Effector CD8-positive, alpha-beta T cell (primary cell): ENCODE measurements at regions not wholly inside any gene's neighbourhood (a gene's known extent, or its start where the extent isn't known, plus 50 kb on each side); places are given as distances from the start of the nearest gene placed in this dataset.
"Not testable (repeated sequence)": the region's sequence is repeated elsewhere in the genome, so short reads cannot be mapped to it uniquely, and the experiment has no call there.

Experiments used
- DNase-seq: peaks from one replicate; lab custom pipeline; 2025; lab: John Stamatoyannopoulos, UW

DNA sequence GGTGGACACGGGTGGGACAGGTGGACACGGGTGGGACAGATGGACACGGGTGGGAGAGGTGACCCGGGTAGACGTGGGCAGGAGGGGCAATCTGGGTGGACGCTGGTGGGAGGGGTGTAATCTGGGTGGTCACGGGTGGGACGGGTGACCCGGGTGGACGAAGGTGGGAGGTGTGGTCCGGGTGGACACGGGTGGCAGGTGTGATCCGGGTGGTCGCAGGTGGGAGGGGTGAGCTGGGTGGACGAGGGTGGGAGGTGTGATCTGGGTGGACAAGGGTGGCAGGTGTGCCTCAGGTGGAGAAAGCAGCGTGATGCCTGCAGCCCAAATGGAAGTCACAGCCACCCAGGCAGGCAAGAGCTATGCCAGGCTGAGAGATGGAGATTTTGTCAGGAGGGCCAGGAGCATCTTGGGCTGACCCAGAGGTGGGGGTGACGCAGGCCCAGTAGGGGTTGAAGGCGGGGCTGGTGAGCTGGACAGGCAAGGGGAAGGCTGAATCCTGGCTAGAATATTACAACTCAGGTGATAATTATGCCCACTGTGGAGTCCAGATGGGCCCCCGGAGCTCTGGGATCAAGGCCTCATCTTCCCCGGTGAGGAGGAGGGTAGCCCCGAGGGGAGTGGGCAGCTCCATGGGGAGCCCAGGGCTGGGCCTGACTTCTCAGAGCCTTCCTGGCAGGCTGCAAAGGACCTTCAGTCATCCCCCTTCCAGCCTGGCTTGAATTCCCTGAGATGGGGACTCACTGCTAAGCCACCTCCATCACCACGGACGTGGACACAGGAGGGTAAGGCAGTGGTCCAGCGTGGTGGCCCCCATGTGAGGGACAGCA, 100.0 kb downstream of the ADRA2C start:
- no peak for DNase-seq

DNA sequence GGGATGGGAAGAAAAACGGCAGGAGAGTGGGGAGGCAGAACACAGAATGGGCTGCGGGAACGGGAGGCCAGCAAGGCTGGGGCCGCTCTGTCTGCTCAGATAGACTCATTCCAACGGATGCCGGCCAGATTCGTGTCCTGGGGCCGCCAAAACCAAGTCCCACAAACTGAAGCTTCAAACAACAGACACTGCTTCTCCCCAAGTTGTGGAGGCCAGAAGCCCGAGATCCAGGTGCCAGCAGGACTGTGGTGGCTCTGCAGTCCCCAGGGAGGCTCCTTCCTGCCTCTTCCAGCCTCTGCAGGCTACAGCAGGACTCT, 100.6 kb downstream of the ADRA2C start:
- DNase-seq: no peak

- no peak for DNase-seq
Observed at GRCh38 chr4:3867403-3868100, 101.4 kb downstream of the ADRA2C start.

GRCh38 chr4:3868211-3869173, 102.3 kb downstream of the ADRA2C start:
- DNase-seq: no peak

DNA sequence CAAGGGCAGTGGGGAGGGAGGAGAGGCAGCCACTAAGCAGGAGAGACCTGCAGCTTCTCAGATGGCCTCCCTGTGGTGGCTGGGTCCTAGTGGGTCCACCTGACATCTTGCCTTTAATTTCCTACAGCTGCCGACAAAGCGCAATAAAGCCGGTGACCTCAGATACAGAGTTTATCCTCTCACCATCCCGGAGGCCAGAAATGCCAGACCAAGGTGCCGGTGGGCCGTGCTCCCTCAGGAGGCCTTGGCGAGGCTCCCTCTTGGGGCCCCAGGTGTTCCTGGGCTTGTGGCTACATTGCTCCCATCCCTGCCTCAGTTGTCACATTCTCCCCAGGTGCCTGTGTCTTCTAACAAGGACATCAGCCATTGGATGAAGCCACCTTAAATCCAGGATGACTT, 103.0 kb downstream of the ADRA2C start:
- no peak for DNase-seq

- no peak for DNase-seq
Observed at GRCh38 chr4:3869661-3870566, 103.7 kb downstream of the ADRA2C start.

DNA sequence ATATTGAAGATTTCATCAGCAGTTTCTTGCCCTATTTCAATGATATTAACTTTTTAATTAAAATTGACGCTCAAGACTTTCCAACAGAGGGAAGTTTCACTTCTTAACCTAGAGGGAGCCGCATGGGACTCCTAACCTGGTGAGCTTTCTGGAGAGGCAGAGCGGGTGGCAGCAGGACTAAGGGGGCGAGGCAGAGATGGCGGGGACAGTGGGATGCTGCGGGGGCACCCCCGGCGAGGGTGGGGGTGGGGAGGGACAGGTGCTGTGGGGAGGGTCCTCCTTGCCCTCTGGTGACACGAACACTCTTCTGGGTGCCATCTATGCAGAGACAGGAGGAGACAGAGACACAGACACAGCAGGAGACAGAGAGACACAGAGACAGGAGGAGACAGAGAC, 104.4 kb downstream of the ADRA2C start:
- no peak for DNase-seq

- no peak for DNase-seq
Observed at GRCh38 chr4:3871181-3871852, 105.1 kb downstream of the ADRA2C start.

- DNase-seq: no peak
Observed at GRCh38 chr4:3871881-3872833, 106.0 kb downstream of the ADRA2C start.

- no peak for DNase-seq
Observed at GRCh38 chr4:3872834-3873313, 106.7 kb downstream of the ADRA2C start.

GRCh38 chr4:3873408-3874027, 107.3 kb downstream of the ADRA2C start:
- no peak for DNase-seq

- DNase-seq: no peak
Observed at GRCh38 chr4:3874028-3874415, 107.8 kb downstream of the ADRA2C start.

DNA sequence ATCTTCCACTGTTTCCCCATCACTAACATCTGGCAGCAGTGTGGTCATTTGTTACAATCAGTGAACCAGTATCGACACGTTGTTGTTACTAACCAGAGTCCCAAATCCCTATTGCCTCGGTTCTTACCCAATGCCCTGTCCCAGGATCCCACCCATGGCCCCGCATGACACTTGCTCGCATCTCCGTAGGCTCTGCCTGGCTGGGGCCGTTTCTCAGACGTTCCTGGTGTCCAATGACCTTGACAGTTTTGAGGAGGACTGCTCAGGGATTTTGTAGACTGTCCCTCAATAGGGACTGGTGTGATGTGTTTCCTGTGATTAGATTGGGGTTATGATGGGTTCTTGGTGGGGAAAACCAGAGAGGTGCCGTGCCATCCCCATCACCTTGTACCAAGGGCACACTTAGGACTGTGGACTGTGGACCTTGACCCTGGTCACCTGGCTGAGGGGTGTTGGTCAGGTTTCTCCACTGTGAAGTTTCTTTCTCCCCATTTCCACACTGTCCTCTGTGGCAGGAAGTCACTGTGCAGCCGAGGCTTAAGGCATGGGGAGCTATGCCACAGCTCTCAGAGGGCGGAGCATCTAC, 108.4 kb downstream of the ADRA2C start:
- no peak for DNase-seq

DNA sequence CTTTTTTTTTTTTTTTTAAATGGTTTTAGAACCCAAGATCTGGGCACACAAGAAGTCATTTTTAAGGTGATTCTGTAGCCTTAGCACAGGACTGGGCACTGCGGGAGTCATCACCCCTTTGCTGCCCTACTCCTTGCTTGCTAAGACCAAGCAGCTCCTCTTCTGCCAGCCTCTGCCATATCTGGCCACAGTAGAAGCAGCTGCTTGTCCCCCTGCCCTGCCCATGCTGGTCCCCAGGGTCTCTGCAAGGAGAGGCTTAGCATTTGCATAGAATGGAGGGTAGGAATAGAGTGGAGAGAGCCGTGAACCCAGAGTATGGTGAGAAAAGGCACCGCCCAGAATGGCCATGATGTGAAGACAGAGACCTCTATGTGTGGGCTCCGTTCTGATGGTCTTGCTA, 109.3 kb downstream of the ADRA2C start:
- no peak for DNase-seq

GRCh38 chr4:3876057-3876845, 110.1 kb downstream of the ADRA2C start:
- not testable (repeated sequence) for DNase-seq

GRCh38 chr4:3877236-3877635, 111.1 kb downstream of the ADRA2C start:
- no peak for DNase-seq

DNA sequence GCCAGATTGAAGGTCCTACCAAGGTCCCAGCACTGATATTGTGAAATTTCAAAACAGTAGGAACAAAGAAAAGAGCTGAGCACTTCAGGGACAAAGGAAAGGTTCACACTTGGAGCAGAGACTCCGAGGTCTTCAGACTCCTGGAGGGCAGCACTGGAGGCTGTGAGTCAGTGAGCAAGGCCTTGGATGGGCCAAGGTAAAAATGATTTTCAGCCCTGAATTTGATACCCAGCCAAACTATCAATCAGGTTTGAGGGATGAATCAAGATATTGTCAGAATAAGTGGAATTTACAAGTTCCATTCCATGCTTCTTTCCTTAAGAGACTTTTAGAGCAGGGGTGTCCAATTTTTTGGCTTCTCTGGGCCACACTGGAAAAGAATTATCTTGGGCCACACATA, 111.7 kb downstream of the ADRA2C start:
- no peak for DNase-seq

DNA sequence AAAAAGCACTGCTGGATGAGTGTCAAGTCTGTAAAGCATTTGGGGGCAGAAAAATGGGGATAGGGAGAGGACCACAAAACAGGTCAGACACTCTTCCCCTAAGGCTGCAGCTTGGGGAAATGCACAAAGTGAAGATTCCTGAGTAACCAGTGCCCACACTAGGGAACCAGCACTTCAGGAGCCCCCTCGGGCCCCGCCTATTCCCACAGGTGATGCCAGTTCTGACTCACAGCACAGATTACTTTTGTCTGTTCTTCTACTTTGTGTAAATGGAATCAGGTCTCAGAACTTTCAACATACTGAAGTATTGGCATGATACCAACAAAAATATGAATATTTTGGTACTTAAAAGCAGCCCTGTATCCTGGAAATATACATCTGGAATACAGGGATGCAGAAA, 112.5 kb downstream of the ADRA2C start:
- no peak for DNase-seq
